ENCODE measurements at regions not wholly inside any gene's neighbourhood (a gene's known extent, or its start where the extent isn't known, plus 50 kb on each side); places are given as distances from the start of the nearest gene placed in this dataset.

DNA sequence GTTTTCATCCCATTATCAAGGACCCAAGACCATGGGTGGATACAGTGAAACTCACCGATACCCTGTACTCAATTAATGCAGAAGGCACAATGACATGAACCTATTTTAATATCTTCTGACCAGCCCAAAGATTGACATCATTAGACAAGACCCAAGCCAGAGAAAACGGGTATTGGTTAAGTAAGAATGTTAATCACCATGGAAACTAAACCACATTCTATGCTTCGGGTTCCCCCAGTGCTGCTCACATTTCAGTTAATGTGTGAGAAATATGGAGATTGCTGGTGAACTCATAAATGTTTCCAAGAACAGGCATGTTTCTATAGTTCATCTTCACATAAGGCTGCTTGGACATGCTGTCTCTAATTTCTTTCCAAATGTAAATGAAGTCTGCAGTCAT is 77.0 kb downstream of the IRX2 start:
- TF ChIP-seq POLR2A (IDR thresholded peaks at IDR 0.05; ENCODE audit: low read length) (no peak), GATA1 (IDR thresholded peaks at IDR 0.05; ENCODE audit: low read depth, low read length) (no peak)
- no peak for DNase-seq

DNA sequence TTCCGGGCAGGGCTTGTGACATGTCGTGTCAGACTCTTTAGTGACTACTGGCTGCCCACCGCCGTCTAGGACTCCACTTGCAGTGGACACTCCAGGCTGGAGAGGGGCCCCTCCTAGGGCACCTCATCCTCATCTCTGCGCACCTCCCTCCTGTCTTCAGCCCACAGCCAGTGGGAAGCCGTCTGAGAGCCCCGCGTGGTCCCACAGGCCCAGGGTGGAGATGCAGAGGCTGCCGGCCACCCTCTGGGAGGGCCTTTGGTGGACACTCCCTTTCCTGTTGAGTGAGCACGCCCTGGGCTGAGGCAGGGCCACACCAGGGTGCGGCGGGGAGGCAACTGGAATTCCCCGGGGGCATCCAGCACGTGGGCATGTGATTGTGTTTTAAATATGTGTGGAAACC is 80.5 kb downstream of the IRX2 start:
- DNase-seq, result no peak
- no peak for TF ChIP-seq GATA1 (IDR thresholded peaks at IDR 0.05; ENCODE audit: low read depth, low read length)

DNA sequence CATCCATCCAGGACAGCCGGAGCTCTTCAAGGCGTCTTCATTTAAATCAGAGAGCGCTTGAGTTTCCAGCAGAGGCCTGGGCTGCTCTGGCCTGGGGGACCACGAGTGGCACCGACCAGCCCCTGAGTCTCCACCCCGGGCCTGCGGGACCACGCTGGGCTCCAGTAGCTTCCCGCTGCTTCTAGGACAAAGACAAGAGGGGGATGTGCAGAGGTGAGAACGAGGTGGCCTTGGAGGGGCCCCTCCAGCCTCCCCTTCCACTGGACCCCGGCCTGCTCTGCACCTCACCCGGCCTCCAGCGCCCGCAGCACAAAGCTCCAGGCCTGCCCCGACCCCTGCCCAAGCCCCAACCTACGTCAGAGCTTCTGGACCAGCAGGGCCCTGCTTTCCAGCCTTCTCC is 81.6 kb downstream of the IRX2 start:
- no peak for DNase-seq
- TF ChIP-seq POLR2A (IDR thresholded peaks at IDR 0.05; ENCODE audit: low read length) (no peak), GATA1 (IDR thresholded peaks at IDR 0.05; ENCODE audit: low read depth, low read length) (no peak)

- TF ChIP-seq GATA1 (IDR thresholded peaks at IDR 0.05; ENCODE audit: low read depth, low read length), result no peak
- no peak for TF ChIP-seq POLR2A (IDR thresholded peaks at IDR 0.05; ENCODE audit: low read length)
Measured at GRCh38 chr5:2669259-2669658, 82.2 kb downstream of the IRX2 start.

GRCh38 chr5:2666081-2666480 is 85.4 kb downstream of the IRX2 start:
- no peak for DNase-seq
- TF ChIP-seq POLR2A (IDR thresholded peaks at IDR 0.05; ENCODE audit: low read length) (no peak), GATA1 (IDR thresholded peaks at IDR 0.05; ENCODE audit: low read depth, low read length) (no peak)

More at GRCh38 chr5:2669259-2669658, 82.2 kb downstream of the IRX2 start:
- no peak for DNase-seq

DNA sequence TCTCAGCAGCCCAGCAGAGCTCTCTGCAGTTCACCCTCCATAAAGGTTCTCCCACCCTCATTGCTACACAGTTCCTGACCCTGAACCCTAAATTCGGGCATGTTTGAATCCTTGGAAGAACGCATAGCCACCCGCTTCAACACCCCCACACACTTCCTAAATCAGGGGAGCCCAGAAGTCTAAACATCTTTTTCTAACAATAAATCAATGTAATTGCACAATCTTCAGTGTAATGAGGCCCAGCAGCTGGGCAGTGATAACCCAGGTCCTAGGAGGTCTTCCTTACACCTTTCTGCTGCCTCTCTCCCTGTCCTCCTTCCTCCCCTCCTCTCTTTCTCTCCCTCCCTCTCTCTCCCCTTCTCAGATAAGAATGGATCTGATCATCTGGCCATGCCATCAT is 88.0 kb downstream of the IRX2 start:
- no peak for DNase-seq
- no peak for TF ChIP-seq POLR2A (IDR thresholded peaks at IDR 0.05; ENCODE audit: low read length)
- TF ChIP-seq GATA1 (IDR thresholded peaks at IDR 0.05; ENCODE audit: low read depth, low read length), result no peak

GRCh38 chr5:2660315-2660714 is 91.2 kb downstream of the IRX2 start:
- TF ChIP-seq GATA1 (IDR thresholded peaks at IDR 0.05; ENCODE audit: low read depth, low read length) (no peak), POLR2A (IDR thresholded peaks at IDR 0.05; ENCODE audit: low read length) (no peak)
- no peak for DNase-seq

DNA sequence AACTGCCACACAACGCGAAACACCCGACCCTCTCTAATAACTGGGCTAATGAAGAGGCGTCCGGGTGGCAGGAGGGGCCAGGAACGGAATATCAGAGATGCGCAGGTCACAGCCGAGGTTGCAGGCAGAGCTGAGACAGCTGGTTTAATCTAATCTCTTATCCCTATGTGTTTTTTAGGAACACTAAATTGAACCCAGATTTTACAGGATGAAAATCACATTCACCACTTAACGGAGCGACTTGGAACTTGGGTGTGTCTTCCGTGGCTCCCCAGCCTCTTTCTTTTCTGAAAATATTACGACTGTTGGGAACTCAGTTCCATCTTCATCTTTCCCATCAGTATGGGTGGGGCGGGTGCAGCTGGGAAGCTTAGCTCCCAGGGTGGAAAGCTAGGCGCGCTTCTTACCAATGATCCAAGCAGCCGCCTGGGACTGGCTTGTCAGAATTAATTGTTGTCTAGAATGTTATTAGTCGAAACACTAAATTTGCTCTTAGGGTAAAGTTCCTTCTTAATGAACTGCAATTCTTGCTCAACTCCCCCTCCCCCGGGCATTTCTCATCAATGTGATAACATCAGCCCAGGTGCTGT is 92.5 kb downstream of the IRX2 start:
- DNase-seq, result no peak
- no peak for TF ChIP-seq POLR2A (IDR thresholded peaks at IDR 0.05; ENCODE audit: low read length)
- no peak for TF ChIP-seq GATA1 (IDR thresholded peaks at IDR 0.05; ENCODE audit: low read depth, low read length)

DNA sequence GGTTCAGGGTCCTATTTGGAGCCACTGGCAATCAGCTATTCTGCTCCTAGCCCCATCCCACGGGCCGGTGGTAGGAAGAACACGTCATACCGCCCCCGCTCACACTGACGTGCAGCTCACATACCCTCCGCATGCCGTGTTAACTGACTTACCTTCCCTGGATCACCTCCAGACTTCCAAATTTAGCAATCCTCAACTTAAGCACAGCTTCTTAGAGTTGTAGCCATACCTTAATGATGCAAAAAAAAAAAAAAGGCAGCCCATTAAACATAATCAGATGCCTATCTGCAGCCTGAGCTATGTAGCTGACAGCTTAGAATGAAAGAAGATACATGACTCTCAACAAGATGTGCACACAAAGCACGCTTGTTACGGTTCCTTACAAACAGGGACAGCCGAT is 93.0 kb downstream of the IRX2 start:
- DNase-seq, result no peak
- no peak for TF ChIP-seq POLR2A (IDR thresholded peaks at IDR 0.05; ENCODE audit: low read length)
- TF ChIP-seq GATA1 (IDR thresholded peaks at IDR 0.05; ENCODE audit: low read depth, low read length), result no peak

DNA sequence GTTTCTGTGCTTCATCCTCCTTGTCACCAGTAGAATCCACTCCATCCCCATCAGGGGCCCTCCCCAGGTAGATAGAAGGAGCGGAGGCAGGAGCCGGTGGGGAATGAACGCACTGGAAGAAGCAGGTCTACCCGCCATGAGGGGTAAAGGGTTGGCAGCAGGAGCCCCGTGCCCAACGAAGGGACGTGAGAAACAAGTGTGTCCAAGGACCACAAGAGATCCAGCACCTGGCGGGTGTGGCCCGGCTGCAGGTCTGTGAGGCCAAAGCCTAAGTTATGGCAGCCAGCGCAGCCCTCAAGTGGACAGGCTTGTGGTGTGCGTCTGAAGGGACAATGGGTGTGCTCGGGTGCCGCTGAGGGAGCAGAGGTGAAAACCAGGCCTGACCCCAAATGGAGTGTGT is 94.3 kb downstream of the IRX2 start:
- DNase-seq, result no peak
- no peak for TF ChIP-seq GATA1 (IDR thresholded peaks at IDR 0.05; ENCODE audit: low read depth, low read length)
- no peak for TF ChIP-seq POLR2A (IDR thresholded peaks at IDR 0.05; ENCODE audit: low read length)

DNA sequence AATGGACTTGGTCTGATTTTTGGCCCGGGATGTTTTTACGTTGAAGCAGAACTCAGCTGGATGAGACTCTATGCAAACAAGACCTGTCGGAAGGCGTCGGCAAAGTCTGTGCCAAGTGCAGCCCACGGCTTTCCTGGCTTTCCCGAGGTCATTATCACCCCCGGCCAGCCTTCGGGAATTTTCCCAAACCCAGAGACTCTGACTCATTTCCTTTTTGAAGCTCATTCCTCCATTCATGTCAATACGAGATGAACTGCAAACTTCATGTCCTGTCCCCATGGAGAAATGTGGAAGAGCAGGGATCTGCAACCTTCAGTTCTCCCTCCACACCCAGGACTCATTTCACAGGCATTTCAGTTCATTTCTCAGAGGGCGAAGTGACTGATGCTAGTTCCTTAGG is 95.3 kb downstream of the IRX2 start:
- DNase-seq, result no peak
- TF ChIP-seq GATA1 (IDR thresholded peaks at IDR 0.05; ENCODE audit: low read depth, low read length), result no peak
- no peak for TF ChIP-seq POLR2A (IDR thresholded peaks at IDR 0.05; ENCODE audit: low read length)

GRCh38 chr5:2653991-2654390 is 97.5 kb downstream of the IRX2 start:
- TF ChIP-seq POLR2A (IDR thresholded peaks at IDR 0.05; ENCODE audit: low read length) (no peak), GATA1 (IDR thresholded peaks at IDR 0.05; ENCODE audit: low read depth, low read length) (no peak)

DNA sequence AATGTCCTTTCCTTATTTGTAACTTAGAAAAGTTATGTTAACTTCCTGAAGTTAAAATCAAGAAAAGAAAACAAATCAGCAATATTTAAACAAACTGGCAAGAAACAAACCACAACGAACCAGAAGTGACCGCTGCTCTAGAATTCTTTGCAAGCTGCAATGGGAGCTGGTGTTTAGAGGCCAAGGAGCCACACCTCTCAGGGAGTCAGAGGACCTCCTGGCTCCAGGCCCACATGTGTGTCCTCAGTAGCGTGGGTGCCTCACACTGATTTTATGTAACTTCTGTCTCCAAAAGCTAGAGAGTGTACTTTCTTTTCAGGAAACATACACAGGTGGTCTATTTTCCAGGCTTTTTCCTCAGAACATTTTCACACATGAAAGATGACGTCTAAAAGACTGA is 100.4 kb downstream of the IRX2 start:
- no peak for TF ChIP-seq POLR2A (IDR thresholded peaks at IDR 0.05; ENCODE audit: low read length)
- TF ChIP-seq GATA1 (IDR thresholded peaks at IDR 0.05; ENCODE audit: low read depth, low read length), result no peak
- DNase-seq, result no peak

More at GRCh38 chr5:2653991-2654390, 97.5 kb downstream of the IRX2 start:
- DNase-seq, result no peak

DNA sequence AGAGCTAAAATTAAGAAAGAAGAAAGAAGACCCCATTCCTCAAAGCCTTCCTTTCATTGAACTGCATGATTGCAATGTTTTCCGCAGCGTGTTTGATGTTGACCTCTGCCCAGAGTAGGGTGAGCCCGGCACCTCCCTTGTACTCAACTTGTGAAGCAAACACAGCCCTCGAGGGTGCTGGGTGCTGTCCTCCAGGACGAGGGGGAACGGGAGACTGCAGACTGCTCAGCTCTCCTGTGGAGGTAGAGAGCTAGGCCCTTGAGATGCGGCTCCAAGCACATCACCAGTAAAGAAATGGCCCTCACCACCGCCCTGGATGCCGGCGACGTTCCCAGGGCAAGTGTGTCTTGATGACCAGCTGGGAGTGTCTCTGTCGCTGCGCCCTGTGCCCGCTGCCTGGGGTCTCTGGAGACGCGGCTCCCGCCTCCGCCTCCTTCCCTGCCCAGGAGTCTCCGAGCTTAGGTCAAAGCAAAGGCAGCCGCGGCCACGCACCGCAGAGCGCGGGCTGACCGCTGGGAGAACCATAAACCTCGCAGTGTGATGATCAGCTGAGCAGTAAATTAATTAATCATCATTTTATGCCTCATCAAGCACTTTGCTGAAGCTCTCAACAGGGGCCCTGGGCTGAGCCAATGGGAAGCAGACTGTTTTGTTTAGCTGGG is 108.7 kb downstream of the IRX2 start:
- no peak for DNase-seq
- TF ChIP-seq GATA1 (IDR thresholded peaks at IDR 0.05; ENCODE audit: low read depth, low read length) (no peak), POLR2A (IDR thresholded peaks at IDR 0.05; ENCODE audit: low read length) (no peak)

DNA sequence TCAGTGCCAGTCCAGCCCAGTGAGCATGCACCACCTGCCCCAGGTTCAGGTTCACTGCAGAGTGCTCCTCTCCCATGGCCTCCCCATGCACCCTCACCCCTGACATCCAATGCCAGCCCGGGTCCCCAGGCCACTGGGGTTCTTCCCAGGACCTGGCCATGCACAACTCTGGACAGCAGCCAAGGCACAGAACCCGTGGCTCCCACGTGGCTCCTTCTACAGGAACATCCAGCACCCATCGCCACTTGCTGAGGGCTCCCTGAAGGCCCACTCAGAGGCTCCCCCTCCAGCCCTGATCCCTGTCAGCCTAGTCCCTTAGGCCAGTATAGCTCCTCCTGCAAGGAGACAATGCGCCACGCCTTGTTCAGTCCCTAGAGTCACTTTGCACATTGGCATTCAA is 110.8 kb downstream of the IRX2 start:
- TF ChIP-seq GATA1 (IDR thresholded peaks at IDR 0.05; ENCODE audit: low read depth, low read length) (no peak), POLR2A (IDR thresholded peaks at IDR 0.05; ENCODE audit: low read length) (no peak)
- no peak for DNase-seq
